GM12892 (cell line): ENCODE measurements at regions not wholly inside any gene's neighbourhood (a gene's known extent, or its start where the extent isn't known, plus 50 kb on each side); places are given as distances from the start of the nearest gene placed in this dataset.

Experiments
- POLR2A ChIP-seq: IDR thresholded peaks from 2 replicates; pipeline ENCODE4 v1.6.1; 2011; ENCODE audit warnings: low read depth, low read length, control low read depth
- TAF1 ChIP-seq: IDR thresholded peaks from 2 replicates; pipeline ENCODE4 v1.6.1; 2011; ENCODE audit warnings: low read depth, mild to moderate bottlenecking, control low read depth, low read length, borderline replicate concordance

GRCh38 chr11:90717522-90717921 lies 494.7 kb upstream of the CHORDC1 start:
- TF ChIP-seq TAF1 (no peak), POLR2A (no peak)
